ENCODE measurements at regions not wholly inside any gene's neighbourhood (a gene's known extent, or its start where the extent isn't known, plus 50 kb on each side); places are given as distances from the start of the nearest gene placed in this dataset.

DNA sequence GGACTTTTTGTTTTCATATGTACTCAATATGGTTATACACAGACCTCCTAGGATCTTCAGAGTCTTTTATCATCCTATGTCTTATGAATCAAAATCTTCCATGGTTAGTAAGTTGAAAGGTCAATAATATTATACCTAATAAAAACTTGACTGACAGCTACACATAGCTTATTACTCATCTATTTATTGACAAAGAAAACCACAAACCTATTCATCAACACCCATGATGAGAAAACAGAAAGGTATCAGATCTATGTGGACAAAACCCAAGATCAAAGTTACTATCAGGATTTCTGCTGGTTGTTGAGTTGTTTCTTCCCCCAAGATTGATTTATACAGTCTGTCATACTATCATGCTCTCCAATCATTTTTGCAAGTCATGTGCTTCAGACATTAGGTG lies 460.1 kb upstream of the MANEA start:
- ChIA-PET POLR2A (no interaction called here), CTCF (no interaction called here)
- Histone ChIP-seq H3K36me3 (ENCODE audit: control insufficient read depth, insufficient read depth, low read length) (no peaks in the 10 kb centered on the region), H3K4me3 (ENCODE audit: low read depth, low read length) (no peak overlapping the region), H3K27me3 (ENCODE audit: control insufficient read depth, insufficient read depth, low read length) (no peaks in the 10 kb centered on the region)
- TF ChIP-seq, protein P1, sequence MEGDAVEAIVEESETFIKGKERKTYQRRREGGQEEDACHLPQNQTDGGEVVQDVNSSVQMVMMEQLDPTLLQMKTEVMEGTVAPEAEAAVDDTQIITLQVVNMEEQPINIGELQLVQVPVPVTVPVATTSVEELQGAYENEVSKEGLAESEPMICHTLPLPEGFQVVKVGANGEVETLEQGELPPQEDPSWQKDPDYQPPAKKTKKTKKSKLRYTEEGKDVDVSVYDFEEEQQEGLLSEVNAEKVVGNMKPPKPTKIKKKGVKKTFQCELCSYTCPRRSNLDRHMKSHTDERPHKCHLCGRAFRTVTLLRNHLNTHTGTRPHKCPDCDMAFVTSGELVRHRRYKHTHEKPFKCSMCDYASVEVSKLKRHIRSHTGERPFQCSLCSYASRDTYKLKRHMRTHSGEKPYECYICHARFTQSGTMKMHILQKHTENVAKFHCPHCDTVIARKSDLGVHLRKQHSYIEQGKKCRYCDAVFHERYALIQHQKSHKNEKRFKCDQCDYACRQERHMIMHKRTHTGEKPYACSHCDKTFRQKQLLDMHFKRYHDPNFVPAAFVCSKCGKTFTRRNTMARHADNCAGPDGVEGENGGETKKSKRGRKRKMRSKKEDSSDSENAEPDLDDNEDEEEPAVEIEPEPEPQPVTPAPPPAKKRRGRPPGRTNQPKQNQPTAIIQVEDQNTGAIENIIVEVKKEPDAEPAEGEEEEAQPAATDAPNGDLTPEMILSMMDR (IDR thresholded peaks at IDR 0.05; ENCODE audit: insufficient read depth, low read depth, low read length): no peak
- no peak for DNase-seq (ENCODE audit: low read depth)

DNA sequence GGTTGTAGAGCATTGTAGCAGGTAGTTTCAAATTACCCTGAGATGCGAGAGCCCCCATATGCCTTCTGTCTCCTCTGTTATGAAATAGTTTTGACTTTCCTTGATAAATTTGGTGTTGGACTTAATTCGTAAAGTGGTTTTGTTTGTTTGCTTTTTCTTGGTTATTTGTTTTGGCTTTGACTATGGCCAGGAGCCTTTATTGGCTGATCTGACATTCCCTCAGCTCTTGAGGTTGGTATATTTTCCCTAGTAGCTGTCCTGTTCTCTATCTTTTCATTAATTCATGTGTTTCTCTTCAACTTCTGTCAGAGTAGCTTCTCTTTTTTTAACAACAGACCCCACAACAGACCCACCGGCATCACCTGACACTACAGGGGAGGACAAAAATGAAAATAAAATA lies 457.4 kb upstream of the MANEA start:
- TF ChIP-seq, protein P1 (IDR thresholded peaks at IDR 0.05; ENCODE audit: insufficient read depth, low read depth, low read length): no peak
- POLR2A ChIA-PET: no interaction called here
- CTCF ChIA-PET: no interaction called here
- no peak overlapping the region for H3K4me3 ChIP-seq (ENCODE audit: low read depth, low read length)
- no peaks in the 10 kb centered on the region for H3K36me3 ChIP-seq (ENCODE audit: control insufficient read depth, insufficient read depth, low read length)
- DNase-seq (ENCODE audit: low read depth): no peak
- H3K27me3 ChIP-seq (ENCODE audit: control insufficient read depth, insufficient read depth, low read length): no peaks in the 10 kb centered on the region

DNA sequence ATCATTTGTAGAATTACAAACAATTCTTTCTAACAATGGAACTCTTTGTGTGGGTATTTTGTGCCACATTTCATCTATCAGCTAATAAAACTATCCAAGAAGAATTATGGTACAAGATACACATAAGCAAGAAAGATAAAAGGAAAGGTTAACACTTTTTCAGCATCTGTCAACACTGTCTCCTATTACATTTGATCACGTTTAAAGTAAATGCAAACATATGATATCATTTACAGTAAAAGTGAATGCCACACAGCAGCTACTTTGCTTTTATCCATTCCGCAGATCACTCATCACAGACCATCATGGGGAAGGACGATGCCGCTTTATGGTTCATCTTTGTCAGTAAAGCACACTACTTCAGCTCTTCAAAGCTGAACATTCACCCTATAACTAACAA lies 456.4 kb upstream of the MANEA start:
- POLR2A ChIA-PET: no interaction called here
- CTCF ChIA-PET: no interaction called here
- no peak overlapping the region for H3K4me3 ChIP-seq (ENCODE audit: low read depth, low read length)
- DNase-seq (ENCODE audit: low read depth): no peak
- TF ChIP-seq, protein P1 (IDR thresholded peaks at IDR 0.05; ENCODE audit: insufficient read depth, low read depth, low read length): no peak
- no peaks in the 10 kb centered on the region for H3K27me3 ChIP-seq (ENCODE audit: control insufficient read depth, insufficient read depth, low read length)
- no peaks in the 10 kb centered on the region for H3K36me3 ChIP-seq (ENCODE audit: control insufficient read depth, insufficient read depth, low read length)

DNA sequence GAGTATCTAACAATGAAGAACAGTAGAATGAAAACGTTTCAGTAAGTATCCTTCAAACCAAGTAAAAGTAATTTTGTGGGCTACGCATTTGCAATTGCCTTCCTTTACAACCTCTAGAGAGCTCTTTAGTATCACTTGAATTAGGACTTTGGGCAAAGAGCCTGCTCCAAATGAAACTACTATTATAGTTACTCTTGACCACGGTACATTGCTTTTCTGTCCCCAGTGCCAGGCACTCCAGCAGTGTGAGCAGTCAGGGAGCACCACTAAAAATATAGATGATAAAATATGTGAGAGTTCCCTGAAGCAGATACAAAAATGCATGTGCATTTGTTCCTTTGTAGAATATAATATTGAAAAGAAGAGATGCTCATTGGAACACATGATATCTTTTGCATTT lies 450.1 kb upstream of the MANEA start:
- POLR2A ChIA-PET: no interaction called here
- H3K4me3 ChIP-seq (ENCODE audit: low read depth, low read length): no peak overlapping the region
- no peak for DNase-seq (ENCODE audit: low read depth)
- CTCF ChIA-PET: no interaction called here
- TF ChIP-seq, protein P1 (IDR thresholded peaks at IDR 0.05; ENCODE audit: insufficient read depth, low read depth, low read length): no peak
- no peaks in the 10 kb centered on the region for H3K27me3 ChIP-seq (ENCODE audit: control insufficient read depth, insufficient read depth, low read length)
- no peaks in the 10 kb centered on the region for H3K36me3 ChIP-seq (ENCODE audit: control insufficient read depth, insufficient read depth, low read length)

DNA sequence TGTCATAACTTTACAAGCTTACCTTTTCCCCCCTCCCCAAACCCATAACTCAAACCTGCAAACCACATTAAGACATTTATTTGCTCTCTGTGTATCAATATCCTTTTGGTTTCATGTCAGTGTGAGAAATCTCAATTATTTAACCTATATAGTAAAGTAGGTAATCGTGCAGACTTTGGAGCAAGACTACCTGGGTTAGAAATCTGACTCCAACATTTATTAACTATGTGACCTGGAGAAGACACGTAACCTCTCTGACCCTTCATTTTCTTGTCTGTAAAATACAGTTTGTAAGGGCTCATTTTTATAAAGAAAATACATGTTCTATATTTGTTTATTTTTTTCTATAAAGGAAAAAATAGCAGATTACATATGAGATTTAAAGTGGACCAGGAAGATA lies 448.9 kb upstream of the MANEA start:
- DNase-seq (ENCODE audit: low read depth): no peak
- no peaks in the 10 kb centered on the region for H3K36me3 ChIP-seq (ENCODE audit: control insufficient read depth, insufficient read depth, low read length)
- TF ChIP-seq, protein P1 (IDR thresholded peaks at IDR 0.05; ENCODE audit: insufficient read depth, low read depth, low read length): no peak
- ChIA-PET POLR2A (no interaction called here), CTCF (no interaction called here)
- H3K4me3 ChIP-seq (ENCODE audit: low read depth, low read length): no peak overlapping the region
- no peaks in the 10 kb centered on the region for H3K27me3 ChIP-seq (ENCODE audit: control insufficient read depth, insufficient read depth, low read length)

Data from BJ (cell line).